ENCODE measurements at regions not wholly inside any gene's neighbourhood (a gene's known extent, or its start where the extent isn't known, plus 50 kb on each side); places are given as distances from the start of the nearest gene placed in this dataset.
"Not testable (repeated sequence)": the region's sequence is repeated elsewhere in the genome, so short reads cannot be mapped to it uniquely, and the experiment has no call there.

- not testable (repeated sequence) for TF ChIP-seq MAX (IDR thresholded peaks at IDR 0.05; ENCODE audit: low read depth, low read length); POLR2A (IDR thresholded peaks at IDR 0.05; ENCODE audit: extremely low read depth, insufficient read length); CTCF (IDR thresholded peaks at IDR 0.05; ENCODE audit: low read depth, low read length)
Measured at GRCh38 chr2:230625220-230625619, 87.4 kb upstream of the CAB39 start.

All from NB4 (cell line).